Erythroblast (primary cell): ENCODE measurements at regions not wholly inside any gene's neighbourhood (a gene's known extent, or its start where the extent isn't known, plus 50 kb on each side); places are given as distances from the start of the nearest gene placed in this dataset.

Experiments used
- GATA1 ChIP-seq: IDR thresholded peaks from 2 replicates; pipeline ENCODE4 v1.6.1; 2011; ENCODE audit warnings: low read depth, mild to moderate bottlenecking, control low read depth, low read length, moderate library complexity
- POLR2A ChIP-seq: IDR thresholded peaks from 2 replicates; pipeline ENCODE4 v1.6.1; 2011; ENCODE audit warnings: mild to moderate bottlenecking, low read length

DNA sequence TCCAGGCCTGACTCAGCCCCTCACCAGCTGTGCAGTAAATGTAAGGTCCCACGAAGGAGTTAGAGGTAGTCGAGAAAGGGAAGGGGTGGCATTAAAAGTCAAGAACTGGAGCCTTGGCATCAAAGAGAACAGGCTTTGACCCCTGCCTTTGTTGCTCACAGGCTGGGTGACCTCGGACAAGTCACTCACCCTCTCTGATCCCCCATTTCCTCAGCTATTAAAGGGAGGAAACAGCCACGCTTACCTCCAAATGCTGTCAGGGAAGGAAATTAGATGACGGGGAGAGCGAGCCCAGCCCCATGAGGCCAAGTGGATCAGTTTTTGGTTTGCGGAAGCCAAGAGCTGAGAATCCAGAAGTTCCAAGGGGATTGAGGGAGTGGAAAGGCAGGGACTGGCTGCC lies 104.9 kb upstream of the MYL2 start:
- TF ChIP-seq POLR2A (no peak), GATA1 (no peak)
